Activated CD4-positive, alpha-beta T cell treated with anti-CD3 and anti-CD28 coated beads, Interleukin-2, amount 50 U/mL, for 16 hours (primary cell): ENCODE measurements at regions not wholly inside any gene's neighbourhood (a gene's known extent, or its start where the extent isn't known, plus 50 kb on each side); places are given as distances from the start of the nearest gene placed in this dataset.

Source experiments
- DNase-seq: peaks from one replicate; pipeline ENCODE4 v3.0.0-alpha.2; 2020

GRCh38 chr5:87948486-87948885 is 320.2 kb downstream of the TMEM161B start:
- no peak for DNase-seq

DNA sequence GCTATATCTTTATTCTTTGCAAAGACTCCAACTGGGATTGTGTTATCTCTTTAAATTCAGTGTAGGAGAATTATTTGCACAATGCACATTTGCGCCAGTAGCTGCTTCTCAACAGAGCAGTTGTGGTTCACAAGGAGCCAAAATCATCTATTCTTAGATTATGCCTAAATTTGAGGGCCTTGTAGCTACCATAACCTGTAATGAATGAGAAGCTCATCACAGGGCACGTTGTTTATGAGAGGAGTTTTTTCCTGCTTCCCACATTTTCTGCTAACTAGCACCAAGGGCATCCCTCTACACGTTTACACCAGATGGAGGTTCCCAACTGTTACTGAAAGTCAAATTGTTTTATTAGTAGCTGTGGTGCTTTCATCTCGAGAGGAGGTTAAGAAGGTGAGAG is 322.4 kb downstream of the TMEM161B start:
- DNase-seq: no peak

- DNase-seq: no peak
Measured at GRCh38 chr5:87945286-87945650, 323.4 kb downstream of the TMEM161B start.

- DNase-seq: no peak
Measured at GRCh38 chr5:87944553-87945285, 323.9 kb downstream of the TMEM161B start.

GRCh38 chr5:87940775-87941174 is 327.9 kb downstream of the TMEM161B start:
- DNase-seq: no peak

- no peak for DNase-seq
Measured at GRCh38 chr5:87936667-87937066, 332.0 kb downstream of the TMEM161B start.

GRCh38 chr5:87924436-87924835 is 344.2 kb downstream of the TMEM161B start:
- no peak for DNase-seq

DNA sequence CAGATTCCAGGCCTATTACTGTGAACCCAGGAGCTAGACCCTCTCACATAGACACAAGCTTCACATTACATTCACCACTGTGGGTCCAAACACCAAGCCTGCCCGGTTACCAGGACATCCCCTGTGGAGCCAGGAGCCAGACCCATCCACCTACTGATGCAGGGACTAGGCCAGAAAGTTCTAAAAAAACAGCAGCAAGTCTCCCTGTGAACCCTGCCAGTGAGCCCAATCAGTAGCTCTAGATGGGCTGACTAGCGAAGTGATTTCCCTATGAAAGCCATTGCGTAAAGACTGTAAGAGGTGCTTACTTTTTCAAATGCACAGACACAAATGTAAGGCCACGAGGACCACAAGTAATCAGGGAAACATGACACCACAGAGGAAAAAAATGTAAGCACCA is 352.3 kb downstream of the TMEM161B start:
- no peak for DNase-seq

- DNase-seq: no peak
Measured at GRCh38 chr5:87912419-87912818, 356.2 kb downstream of the TMEM161B start.

DNA sequence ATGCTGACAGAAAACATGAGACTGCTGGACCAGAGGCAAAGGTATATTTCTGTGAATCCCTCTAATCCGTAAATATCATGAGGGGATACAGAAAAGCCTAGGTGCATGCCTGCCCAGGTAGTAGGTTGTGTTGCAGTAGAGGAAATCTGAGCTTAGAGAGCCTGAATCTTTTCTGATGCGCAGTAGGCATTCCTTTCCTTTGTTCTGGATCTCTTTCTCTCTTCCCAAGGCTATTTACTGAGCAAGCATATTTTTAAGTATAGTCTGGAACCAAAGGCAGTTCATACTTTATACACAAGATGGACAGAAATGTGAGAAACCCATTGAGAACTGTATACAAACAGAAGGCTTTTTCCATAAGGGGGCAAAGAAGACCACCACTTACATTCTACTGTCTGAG is 359.3 kb downstream of the TMEM161B start:
- no peak for DNase-seq

- DNase-seq: no peak
Measured at GRCh38 chr5:87906962-87907361, 361.7 kb downstream of the TMEM161B start.

DNA sequence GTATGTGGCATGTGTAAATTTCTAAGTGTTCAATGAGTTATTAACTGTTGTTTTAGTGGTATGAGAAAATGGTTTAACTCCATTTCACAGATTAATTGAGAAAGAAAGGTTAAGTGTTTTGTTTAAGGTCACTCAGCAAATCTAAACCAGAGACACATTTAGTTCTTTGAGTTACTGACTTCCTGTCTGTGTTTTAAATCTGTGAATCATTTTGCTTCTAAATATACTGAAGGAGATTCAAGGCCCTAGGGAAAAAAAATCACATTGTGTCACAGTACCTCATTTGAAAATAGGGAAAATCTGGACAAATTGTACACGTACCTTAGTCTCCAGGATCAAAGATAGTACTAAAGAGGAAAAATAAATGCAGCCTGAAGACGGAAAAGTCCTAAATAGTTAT is 368.2 kb downstream of the TMEM161B start:
- DNase-seq: no peak

GRCh38 chr5:87899721-87900131 is 368.9 kb downstream of the TMEM161B start:
- DNase-seq: no peak

DNA sequence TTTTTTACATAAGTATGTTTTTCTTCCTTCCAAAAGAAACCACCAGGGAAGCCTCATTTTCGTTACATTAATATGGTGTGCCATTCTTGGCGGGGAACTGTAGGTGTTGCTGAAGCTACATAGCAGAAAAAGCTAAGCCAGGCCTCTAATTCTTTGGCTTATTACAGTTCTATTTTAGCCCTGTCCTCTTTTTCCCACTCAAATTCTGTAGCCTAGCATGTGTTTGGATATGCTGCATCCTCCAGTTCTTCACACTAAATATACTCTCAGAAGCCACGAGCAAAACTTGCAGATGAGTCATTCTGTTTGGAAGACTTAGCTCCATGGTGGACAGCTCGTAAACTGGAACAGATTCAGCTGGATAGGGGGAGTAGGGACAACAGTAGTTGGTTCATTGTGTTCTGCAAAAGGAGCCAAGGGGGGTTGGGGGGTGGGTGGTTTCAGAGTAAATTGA is 369.4 kb downstream of the TMEM161B start:
- no peak for DNase-seq

DNA sequence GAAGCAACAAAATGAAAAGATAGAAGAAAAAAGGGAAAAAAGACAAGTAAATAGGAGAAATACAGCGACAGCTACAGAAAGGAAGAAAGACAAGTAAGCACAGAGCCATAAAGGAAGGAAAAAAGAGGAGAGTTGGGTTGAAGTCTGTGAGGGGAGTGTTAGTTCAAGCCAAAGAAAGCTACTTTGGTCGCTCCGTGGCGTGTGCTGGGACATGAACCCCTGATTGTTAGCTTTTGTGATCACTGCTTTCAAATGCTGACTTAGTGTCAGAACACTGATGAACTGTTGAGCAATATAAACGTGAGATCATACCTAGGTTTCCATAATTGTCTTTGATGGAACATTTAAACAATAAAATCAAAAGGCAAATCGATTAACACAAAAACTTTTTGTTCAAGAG is 370.1 kb downstream of the TMEM161B start:
- DNase-seq: no peak

- no peak for DNase-seq
Measured at GRCh38 chr5:87888139-87888538, 380.5 kb downstream of the TMEM161B start.

DNA sequence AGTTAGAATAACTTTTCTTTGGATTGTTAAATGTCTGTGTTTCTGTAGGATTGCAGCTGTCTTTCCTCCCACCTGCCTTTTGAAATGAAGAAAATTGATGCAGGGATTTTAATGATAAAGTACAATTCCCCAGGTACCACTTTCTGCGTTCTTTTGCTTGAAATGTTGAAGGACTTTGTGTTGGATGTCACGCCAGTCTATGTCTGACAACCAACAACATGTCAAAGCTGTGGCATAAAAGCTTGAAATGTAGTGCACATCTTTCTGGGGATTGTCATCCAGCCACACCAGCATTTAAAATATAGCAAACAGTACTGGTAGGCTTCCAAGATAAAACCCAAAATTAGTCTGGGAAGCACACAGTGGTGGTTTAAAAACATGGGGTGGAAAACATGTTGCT is 381.4 kb downstream of the TMEM161B start:
- DNase-seq: no peak

DNA sequence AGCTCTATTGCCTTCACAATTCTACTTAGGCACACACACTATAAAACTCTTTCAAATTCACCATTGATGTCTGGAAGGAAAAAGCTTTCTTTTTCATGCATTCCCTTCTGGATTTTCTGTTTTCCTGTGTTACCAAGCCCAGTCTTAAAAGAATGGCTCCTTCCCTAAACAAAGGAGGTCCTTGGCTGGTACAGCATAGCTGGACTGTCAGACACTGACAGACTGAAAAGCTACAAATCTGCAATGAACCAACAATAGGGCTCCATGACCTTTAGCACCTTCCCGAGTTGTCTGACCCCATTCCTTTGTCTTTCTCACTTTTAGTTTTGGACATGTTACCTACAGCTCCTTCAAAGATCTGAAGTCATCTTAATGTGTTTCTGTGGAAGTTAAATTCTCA is 382.5 kb downstream of the TMEM161B start:
- DNase-seq: no peak

DNA sequence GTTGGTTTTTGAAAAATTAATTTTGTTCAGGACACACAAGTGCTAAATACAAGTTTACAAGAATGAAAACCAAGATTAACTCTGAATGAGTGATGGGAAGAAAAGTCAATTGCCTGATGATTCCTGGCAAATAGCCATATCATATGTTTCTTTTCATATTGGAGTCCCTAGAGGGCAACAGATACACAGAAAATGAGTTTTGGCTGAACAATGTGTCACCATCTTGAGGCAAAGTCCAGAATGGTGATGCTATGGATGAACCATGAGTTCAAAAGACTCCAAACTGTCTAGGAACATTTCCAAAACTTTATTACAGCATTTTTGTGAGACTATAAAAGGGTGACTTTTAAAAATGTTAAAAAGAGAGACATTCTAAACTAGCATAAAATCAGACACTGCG is 382.9 kb downstream of the TMEM161B start:
- no peak for DNase-seq

DNA sequence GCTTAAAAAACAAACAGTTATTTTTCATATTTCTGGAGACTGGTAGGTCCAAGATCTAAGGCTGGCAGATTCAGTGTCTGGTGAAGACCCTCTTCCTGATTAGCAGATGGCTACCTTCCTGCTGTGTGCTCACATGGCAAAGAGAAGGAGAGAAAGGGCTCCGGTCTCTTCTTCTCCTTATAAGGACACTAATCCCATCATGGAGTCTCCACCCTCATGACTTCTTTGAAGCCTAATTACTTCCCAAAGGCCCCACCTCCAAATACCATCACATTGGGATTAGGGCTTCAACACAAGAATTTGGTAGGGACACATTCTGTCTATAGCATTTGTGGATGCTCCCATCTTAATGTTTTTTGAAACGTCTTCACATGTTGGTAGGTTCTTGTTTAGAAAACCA is 391.1 kb downstream of the TMEM161B start:
- no peak for DNase-seq

GRCh38 chr5:87877023-87877422 is 391.6 kb downstream of the TMEM161B start:
- no peak for DNase-seq

GRCh38 chr5:87876616-87877015 is 392.0 kb downstream of the TMEM161B start:
- DNase-seq: no peak

GRCh38 chr5:87872986-87873385 is 395.7 kb downstream of the TMEM161B start:
- no peak for DNase-seq

DNA sequence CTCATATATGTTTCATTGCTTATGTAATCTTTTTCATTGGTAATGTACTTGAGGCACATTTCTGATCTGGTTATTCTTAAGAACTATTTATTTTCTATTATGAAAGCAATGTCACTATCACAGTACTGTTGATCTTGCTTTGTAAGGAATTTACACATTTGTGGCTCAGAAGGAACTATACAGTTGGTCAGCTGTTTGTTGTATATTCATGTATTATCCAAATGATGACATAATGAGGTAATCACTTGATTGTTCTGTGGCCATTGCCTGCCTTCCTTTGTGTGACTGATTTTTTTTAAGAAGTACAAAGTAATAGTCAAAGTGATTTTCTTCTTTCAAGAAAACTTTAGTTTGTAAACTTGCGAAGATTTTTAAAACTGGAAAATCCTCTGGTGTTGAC is 399.9 kb downstream of the TMEM161B start:
- DNase-seq: no peak

DNA sequence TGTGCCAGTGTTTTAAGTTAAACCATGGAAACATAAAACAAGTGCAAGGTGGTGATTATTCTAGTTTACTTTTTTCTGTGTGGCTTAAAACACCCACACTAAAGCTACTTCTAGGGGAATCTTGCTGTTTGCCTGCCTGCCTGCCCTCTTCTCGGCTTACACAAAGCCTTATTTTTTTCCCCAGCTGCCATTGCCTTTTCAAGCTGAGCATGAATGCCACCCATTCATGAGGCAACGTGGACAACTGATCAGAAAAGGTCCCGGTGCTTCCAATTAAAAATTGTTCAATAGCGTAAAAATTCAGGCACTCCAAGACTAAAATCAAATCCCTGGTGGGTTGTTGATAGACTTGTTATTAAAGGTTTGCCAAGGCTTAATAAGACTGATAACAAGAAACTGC is 401.4 kb downstream of the TMEM161B start:
- no peak for DNase-seq
